ENCODE measurements at regions not wholly inside any gene's neighbourhood (a gene's known extent, or its start where the extent isn't known, plus 50 kb on each side); places are given as distances from the start of the nearest gene placed in this dataset.

DNA sequence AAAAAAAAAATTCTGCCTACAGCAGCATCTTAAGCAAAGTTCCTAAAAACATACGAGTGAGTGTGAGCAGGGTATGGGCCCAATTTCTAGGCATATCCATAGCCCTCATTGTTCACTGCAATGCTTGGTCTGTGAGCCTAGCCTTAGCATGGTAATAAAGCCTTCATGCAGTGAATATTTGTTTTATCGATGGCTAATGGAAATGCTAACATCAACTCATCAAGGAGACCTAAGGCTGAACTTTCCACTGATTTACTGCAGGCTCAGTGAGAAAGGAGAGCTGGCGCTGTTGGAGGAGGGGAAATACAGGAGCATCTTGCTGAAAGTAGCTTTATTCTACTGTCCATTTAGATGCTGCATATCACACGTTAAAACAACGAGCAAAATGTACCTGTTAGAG, 139.6 kb upstream of the DTNBP1 start:
- intact Hi-C loops (cut with DNase I), result no loop called here
- H3K4me1 ChIP-seq, result no peaks in the 10 kb centered on the region
- ATAC-seq (no peak), DNase-seq (no peak)
- TF ChIP-seq, protein P1, sequence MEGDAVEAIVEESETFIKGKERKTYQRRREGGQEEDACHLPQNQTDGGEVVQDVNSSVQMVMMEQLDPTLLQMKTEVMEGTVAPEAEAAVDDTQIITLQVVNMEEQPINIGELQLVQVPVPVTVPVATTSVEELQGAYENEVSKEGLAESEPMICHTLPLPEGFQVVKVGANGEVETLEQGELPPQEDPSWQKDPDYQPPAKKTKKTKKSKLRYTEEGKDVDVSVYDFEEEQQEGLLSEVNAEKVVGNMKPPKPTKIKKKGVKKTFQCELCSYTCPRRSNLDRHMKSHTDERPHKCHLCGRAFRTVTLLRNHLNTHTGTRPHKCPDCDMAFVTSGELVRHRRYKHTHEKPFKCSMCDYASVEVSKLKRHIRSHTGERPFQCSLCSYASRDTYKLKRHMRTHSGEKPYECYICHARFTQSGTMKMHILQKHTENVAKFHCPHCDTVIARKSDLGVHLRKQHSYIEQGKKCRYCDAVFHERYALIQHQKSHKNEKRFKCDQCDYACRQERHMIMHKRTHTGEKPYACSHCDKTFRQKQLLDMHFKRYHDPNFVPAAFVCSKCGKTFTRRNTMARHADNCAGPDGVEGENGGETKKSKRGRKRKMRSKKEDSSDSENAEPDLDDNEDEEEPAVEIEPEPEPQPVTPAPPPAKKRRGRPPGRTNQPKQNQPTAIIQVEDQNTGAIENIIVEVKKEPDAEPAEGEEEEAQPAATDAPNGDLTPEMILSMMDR (IDR thresholded peaks at IDR 0.05), result no peak
- no peak overlapping the region for H3K27ac ChIP-seq
- no peaks in the 10 kb centered on the region for H3K36me3 ChIP-seq
- H3K4me3 ChIP-seq, result no peak overlapping the region
- no peaks in the 10 kb centered on the region for H3K9me3 ChIP-seq
- H3K27me3 ChIP-seq, result no peaks in the 10 kb centered on the region

DNA sequence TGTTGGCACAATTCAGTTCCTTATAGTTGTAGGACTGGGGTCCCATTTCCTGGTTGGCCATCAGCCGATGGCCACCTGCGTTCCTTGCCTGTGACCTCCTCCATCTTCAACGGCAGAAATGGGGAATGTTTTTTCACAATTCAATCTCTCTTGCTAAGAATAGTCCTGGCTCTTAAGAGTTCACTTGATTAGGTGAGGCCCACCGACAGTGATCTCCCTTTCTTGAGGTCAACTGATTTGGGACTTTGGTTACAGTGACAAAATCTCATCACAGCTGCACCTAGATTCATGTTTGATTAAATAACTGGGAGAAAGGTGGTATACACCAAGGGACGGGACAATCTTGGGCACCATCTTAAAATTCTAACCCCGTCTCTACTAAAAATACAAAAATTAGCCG, 139.1 kb upstream of the DTNBP1 start:
- H3K27ac ChIP-seq, result no peak overlapping the region
- H3K4me3 ChIP-seq, result no peak overlapping the region
- TF ChIP-seq, protein P1 (IDR thresholded peaks at IDR 0.05), result no peak
- H3K4me1 ChIP-seq, result no peaks in the 10 kb centered on the region
- H3K9me3 ChIP-seq, result no peaks in the 10 kb centered on the region
- DNase-seq (no peak), ATAC-seq (no peak)
- intact Hi-C loops (cut with DNase I), result no loop called here
- no peaks in the 10 kb centered on the region for H3K27me3 ChIP-seq
- H3K36me3 ChIP-seq, result no peaks in the 10 kb centered on the region

DNA sequence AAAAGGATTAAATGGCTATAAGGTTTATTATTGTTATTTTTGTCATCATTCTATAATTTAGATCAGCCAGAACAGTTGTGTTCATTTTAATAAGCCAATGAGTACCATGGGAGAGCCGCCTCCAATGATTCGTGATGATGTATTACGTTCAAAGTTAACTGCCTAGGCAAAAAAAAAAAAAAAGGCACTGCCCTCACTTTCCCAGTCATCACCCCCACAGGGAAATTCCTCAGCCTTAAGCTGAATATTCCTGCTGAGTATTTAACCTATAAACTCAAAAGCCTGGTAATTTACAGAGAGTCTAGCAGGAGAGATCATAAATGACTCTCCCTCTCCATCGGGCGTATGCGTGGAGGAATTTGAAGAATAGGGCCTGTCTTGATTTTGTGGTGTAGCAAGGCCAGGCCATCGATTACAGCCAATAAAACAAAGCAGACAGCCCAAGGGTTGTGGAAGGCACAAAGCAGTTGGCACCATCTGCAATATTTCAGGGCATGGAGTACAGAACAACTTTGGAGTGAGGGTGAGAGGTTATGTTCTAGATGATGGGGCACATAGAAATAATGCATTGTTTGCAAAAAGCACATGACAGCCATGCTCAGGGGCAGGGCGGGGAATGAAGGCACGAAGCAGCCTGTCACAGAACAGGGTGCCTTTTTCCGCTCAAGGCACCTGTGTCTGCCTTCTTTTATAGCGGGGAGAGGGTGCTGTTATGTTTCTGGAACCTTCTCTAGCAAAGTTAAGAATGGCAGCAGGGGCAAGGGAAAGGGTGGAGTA, 138.2 kb upstream of the DTNBP1 start:
- TF ChIP-seq, protein P1 (IDR thresholded peaks at IDR 0.05), result no peak
- Histone ChIP-seq H3K27ac (no peak overlapping the region), H3K27me3 (no peaks in the 10 kb centered on the region), H3K4me3 (no peak overlapping the region), H3K4me1 (no peaks in the 10 kb centered on the region), H3K36me3 (no peaks in the 10 kb centered on the region), H3K9me3 (no peaks in the 10 kb centered on the region)
- DNase-seq (no peak), ATAC-seq (no peak)
- intact Hi-C loops (cut with DNase I), result no loop called here

DNA sequence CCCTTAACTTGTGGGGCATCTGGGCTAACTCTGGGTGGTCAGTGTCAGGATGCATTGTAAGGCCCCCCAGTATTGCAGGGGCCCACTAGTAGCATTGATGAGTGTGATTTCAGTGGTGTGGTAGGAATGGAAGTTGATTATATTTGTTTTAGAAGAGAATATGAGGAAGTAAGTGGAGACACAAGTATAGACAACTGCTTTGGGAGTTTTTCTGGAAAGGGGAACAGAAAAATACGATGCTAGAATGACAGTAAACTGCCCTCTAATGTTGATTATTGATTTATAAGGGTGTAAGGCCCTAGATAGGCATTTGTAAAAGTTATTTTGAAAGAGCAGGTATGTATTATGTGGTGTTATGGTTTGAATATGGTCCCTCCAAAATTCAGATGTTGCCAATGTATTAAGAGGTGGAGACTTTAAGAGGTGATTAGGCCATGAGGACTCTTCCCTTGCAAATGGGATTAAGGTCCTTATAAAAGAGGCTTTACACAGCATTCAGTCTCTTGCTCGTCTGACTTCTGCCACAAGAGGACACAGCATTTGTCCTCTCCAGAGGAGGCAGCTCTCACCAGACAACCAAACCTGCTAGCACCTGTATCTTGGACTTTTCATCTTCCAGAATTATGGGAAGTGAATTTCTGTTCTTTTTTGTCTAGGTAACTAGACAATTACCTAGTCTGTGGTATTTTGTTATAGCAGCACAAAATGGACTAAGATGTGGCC, 135.9 kb upstream of the DTNBP1 start:
- intact Hi-C loops (cut with DNase I), result no loop called here
- ATAC-seq, result no peak

DNA sequence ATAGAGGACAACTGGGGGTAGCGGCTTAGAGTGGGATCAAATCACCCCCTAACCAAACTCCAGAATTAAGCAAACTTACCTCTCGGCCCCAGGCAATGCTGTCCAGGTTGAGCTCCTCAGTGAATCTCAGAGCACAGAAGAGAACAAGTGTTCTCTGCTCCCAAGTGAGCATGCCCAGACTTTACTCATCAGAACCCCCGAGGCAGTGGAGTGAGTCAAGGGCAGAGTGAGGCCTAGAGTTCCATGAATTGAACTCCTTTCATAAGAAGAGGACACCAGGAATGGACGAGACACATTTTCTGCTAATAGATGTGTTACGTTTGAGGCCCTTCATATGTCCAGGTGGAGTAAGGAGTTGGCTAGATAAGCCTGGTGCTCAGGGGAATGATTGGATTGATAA, 134.0 kb upstream of the DTNBP1 start:
- Histone ChIP-seq H3K36me3 (no peaks in the 10 kb centered on the region), H3K27ac (no peak overlapping the region), H3K27me3 (no peaks in the 10 kb centered on the region), H3K4me1 (peaks cover 5% of the 10 kb centered on the region), H3K4me3 (no peak overlapping the region), H3K9me3 (no peaks in the 10 kb centered on the region)
- intact Hi-C loops (cut with DNase I), result no loop called here
- TF ChIP-seq, protein P1 (IDR thresholded peaks at IDR 0.05), result no peak
- ATAC-seq, result no peak
- DNase-seq, result no peak

More for the DNA sequence above, 135.9 kb upstream of the DTNBP1 start:
- TF ChIP-seq, protein P1 (IDR thresholded peaks at IDR 0.05), result no peak
- H3K36me3 ChIP-seq, result no peaks in the 10 kb centered on the region
- H3K4me3 ChIP-seq, result no peak overlapping the region
- no peak overlapping the region for H3K27ac ChIP-seq
- DNase-seq, result no peak
- no peaks in the 10 kb centered on the region for H3K27me3 ChIP-seq
- H3K9me3 ChIP-seq, result no peaks in the 10 kb centered on the region
- no peaks in the 10 kb centered on the region for H3K4me1 ChIP-seq
